Upper lobe of left lung (tissue), 4 donors: ENCODE measurements at regions not wholly inside any gene's neighbourhood (a gene's known extent, or its start where the extent isn't known, plus 50 kb on each side); places are given as distances from the start of the nearest gene placed in this dataset.

Experiments
- CTCF ChIP-seq, 6 experiments: fragments of 450-650 bp in 4 of 6; fragments of 200-600 bp in 2 of 6; sonication (generic) in 2 of 6; IDR thresholded peaks; one replicate each; pipeline ENCODE4 v1.5.1; 2016 to 2019; ENCODE audit warnings: antibody characterized with exemption in 6 of 6
- EP300 ChIP-seq, 4 donors: sonication (generic); formaldehyde crosslinking; IDR thresholded peaks; one replicate each; pipeline ENCODE4 v1.5.1; 2017; ENCODE audit warnings: antibody characterized with exemption in 4 of 4, control low read depth in 2 of 4
- POLR2A ChIP-seq, 4 donors: fragments of 450-650 bp; IDR thresholded peaks; one replicate each; pipeline ENCODE4 v1.5.1; 2016 to 2017; ENCODE audit warnings: antibody characterized with exemption in 4 of 4, mild to moderate bottlenecking in 2 of 4
- POLR2AphosphoS5 ChIP-seq, 2 donors: sonication (generic); formaldehyde crosslinking; IDR thresholded peaks; one replicate each; pipeline ENCODE4 v1.5.1; 2017; ENCODE audit warnings: antibody characterized with exemption in 2 of 2

- TF ChIP-seq EP300 (IDR thresholded peaks at IDR 0.05) (no peak), CTCF (IDR thresholded peaks at IDR 0.05) (no peak), POLR2A (IDR thresholded peaks at IDR 0.05) (no peak), POLR2AphosphoS5 (IDR thresholded peaks at IDR 0.05) (no peak)
Measured at GRCh38 chr13:34623331-34623730, 318.7 kb upstream of the NBEA start.
